Stimulated activated CD4-positive, alpha-beta T cell treated with anti-CD3 and anti-CD28 coated beads, Interleukin-4, amount 100 ng/mL, for 4 hours (primary cell): ENCODE measurements at regions not wholly inside any gene's neighbourhood (a gene's known extent, or its start where the extent isn't known, plus 50 kb on each side); places are given as distances from the start of the nearest gene placed in this dataset.

Experiments
- DNase-seq, 2 experiments: peaks; one replicate each; pipeline ENCODE4 v3.0.0-alpha.2; 2020

DNA sequence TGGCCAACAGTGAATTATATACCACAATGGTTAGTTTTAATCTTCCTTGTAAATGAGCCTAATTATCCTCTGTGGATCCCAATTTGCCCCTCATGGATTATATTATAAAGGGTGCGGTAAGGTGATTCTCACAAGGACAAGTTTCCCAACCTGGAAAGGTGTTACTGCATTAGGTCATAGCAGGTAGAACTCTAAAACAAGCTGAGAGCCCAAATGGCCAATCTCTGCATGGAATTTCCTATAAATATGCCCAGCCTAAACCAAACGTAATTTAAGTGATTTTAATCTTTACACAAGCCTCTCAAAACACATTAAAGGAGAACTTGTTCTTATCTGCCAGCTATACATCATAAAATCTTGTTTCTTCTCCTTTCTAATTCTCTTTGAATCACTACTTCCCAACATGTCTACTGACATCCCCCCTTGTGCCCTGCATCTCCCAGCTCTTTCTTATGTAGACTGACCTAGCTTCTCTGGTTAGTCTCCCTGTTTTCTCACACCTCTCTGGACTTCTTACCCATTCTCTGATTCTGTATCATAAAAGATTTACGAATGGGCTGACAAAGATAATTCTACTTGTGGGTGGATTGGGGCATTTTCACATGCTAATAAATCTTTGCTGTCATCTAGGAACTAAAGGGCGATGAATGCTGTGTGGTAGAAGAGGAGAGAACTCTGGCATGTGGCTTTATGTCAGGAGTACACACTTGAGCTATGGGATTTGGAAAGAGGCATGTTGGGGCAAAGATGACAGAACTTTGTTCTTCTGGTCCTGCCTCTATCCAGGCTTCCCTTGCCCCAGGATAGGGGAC is 94.3 kb upstream of the PGRMC2 start:
- no peak for DNase-seq

DNA sequence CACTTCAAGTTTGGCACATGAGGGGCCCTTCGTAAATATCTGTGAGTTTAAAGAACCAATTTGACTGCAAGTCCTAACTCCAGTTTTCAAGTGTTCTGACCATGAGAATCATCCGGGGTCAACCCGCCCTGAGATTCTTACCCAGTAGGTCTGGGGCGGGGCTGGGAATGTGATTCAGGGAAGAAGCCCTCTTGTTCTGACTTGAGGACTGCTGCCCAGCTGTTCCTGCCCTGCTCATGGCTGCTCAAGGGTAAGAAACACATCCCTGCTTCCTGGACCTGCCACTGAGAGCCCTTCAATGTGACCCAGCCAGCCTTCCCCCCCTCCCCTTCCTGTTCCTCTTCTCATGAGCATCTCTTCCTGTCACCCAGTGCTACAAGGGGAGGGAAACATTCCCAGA is 92.7 kb upstream of the PGRMC2 start:
- no peak for DNase-seq

DNA sequence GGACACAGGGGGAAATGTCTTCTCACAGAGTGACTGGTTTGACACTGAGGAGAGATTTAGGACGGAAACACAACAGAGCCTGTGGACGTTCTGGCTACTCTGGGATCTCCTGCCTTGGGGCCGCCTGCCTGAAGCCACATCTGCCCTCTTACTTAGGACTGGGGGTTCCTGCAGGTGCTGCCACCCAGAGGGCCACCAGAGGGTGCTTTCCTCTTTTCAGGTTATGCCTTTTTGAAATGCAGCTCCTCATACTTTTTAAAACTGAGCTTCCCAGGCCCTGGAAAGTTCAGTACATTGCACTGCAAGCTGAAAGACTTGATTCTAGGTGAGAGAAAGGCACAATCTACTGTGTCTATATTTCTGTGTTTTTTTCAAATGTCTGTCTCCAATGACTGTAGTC is 92.2 kb upstream of the PGRMC2 start:
- no peak for DNase-seq

DNA sequence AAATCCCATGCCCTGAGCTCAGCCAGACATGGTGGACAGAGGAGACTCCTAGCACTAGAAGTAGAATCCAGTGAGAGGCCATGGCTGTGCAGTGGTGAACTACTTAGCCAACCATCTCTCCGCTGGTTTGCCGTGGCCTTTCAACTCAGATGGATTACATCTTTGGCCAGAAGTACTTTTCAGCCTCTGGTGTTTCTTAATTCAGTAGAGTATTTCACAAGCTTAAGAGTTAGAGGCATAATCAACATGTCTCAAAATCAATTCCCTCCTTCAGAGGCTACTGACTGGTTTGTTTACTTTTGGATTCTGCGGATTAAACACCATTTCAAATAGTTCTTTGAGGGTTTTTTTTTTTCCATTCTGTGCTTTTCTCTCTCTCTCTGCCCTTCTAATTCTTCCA is 91.1 kb upstream of the PGRMC2 start:
- no peak for DNase-seq

DNA sequence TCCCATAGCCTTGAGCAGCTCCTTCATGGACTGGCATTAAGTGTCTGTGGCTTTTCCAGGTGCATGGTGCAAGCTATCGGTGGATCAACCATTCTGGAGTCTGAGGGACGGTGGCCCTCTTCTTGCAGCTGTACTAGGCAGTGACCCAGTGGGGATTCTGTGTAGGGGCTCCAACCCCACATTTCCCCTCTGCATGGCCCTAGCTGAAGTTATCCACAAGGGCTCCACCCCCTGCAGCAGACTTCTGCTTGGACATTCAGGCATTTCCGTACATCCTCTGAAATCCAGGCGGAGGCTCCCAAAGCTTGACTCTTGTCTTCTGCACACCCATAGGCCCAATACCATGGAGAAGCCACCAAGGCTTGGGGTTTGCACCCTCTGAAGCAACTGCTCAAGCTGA is 89.3 kb upstream of the PGRMC2 start:
- DNase-seq, result no peak

DNA sequence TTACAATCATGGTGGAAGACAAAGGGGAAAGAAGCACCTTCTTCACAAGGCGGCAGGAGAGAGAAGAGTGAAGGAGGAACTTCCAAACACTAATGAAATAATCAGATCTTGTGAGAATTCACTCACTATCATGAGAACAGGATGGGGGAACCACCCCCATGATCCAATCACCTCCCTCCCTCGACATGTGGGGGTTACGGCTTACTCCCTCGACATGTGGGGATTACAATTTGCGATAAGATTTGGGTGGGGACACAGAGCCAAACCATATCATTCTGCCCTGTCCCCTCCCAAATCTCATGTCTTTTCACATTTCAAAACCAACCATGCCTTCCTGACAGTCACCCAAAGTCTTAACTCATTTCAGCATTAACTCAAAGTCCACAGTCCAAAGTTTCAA is 88.7 kb upstream of the PGRMC2 start:
- no peak for DNase-seq

DNA sequence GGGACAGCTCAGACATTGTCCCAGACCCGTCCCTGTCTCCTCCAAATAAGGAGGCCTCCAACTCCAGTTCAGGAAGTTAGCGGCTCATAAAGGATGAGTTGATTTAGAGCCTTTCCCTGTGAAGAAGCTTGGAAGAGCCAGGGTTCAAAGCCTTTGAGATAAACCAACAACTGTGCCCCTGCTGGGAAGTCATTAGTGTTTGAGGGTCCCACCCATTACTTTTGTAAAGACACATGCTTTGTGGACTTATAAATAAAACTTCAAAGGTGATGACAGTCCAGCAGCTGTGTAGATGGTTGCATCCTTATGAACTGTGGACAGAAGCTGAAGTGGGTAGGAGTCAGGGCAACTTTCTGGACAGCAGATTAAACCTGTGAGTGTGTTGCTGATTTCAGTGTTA is 86.0 kb upstream of the PGRMC2 start:
- DNase-seq, result no peak

DNA sequence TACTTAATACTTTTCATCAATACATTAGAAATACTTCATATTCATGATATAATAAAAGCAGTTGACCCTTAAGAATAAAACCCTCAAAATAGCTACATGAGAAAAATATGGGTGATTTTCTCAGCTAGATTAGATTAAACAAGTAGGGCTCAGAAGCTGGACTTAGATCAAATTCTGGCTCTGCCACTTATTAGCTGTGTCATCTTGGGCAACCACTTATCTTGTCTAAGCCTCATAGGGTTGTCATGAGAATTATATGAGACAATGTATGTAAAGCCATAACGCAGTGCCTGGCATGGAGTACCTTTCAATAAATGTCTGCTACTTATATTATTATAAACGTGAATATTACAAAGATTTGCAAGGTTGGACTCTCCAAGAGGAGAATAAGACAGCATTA is 84.3 kb upstream of the PGRMC2 start:
- no peak for DNase-seq

DNA sequence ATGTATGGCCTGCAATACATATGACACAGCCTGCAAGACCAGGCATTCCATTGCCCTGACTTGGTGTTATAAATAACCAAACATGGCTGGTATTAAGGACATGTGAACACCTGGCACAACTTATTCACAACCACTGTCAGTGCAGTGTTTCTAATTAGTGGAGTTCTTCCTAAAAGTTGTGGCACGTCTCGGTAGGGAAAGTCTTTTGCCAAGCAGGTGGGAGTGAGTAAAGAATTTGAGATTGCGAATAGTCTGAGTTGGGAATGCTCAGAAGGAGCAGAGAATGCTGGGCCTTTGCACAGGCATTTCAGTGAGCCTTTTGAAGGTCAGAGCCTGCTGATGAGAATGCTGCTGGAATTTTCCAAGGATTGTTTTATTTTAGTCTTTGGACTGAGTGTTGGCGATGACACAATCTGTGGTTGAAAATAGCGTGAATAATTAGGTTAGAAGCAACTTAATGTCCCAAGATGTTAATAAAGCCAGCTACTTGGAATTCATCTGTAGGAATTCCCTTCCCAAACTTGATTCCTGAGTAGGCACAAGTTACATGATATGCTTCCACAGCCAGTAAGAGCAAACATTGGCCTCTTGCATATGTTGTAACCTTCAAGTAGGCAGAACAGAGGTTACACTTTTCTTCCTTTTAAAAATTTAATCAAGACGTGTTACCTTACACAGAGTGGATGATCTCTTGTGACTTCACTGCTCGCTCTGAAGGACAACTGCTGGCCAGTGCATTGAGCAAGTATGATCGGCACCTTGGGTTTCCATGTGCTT is 83.6 kb upstream of the PGRMC2 start:
- no peak for DNase-seq

DNA sequence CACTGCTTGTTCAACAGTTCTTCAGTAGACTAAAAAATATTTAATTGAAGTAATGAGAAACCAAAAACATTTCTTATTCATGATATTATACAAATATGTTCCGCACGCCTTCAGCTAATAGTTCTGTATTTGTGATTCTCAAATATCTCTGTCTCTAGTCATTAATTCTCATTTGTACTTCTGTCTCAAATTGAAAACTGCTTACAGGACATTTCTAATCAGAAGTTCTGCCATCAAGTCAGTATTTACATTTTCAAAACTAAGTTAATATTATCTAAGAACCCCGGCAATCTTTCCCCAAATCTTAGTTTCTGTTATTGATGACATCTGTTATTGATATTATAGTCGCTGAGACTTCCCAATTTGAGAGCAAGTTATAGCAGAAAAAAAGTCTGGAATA is 78.6 kb upstream of the PGRMC2 start:
- no peak for DNase-seq

DNA sequence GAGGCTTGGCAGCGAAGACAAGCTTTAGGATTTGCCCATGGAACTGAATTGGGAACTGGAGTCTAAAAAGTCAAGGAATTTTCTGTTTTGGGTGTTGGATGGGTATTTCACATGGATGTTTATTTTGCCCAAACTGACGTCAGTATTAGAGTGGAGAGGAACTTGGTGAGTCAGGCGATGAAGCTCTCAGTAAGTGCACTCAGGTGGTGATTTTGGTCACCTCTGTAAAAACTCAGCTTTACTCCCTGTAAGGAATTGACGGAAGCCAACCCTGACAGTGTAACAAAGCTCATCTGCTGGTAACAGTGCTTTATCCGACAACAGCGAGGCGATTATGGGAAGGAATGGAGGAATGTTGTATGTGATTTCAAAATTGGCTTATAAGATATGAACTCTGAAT is 77.0 kb upstream of the PGRMC2 start:
- no peak for DNase-seq

DNA sequence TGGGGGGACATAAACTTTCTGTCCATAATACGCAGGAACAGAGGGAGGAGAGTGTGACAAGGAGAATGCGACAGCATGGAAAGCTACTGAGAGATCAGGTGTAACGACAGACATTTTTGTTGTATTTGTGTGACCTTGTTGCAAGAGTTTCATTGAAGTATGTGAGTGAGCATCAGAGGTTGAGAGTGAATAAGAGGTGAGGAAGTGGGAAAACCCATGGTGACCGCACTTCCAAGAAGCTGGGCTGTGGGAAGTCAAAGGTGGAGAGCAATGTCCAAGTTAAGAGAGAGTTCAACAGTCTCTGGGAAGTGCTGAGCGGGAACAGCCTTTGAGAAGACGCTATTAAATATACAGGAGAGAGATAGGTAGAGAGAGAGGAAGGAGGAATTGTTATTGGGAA is 76.4 kb upstream of the PGRMC2 start:
- DNase-seq, result no peak

DNA sequence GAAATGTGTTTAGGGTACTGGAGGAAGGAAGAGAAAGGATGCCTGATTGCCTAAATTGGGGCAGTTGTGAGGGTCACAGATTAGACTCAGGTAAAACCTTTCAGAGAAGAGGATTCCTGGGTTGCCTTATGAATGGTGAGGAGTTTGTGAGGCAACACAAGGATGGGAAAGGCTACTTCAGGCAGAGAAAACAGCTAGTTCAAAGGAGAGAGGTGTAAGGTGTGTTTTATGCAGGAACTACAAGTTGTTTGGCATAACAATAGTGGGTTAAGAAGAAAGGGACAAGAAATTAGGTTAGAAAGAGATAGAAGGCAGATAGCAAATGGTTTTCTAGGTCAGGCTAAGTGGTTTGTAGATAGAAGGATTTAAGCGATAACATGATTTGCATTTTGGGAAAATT is 75.1 kb upstream of the PGRMC2 start:
- no peak for DNase-seq

DNA sequence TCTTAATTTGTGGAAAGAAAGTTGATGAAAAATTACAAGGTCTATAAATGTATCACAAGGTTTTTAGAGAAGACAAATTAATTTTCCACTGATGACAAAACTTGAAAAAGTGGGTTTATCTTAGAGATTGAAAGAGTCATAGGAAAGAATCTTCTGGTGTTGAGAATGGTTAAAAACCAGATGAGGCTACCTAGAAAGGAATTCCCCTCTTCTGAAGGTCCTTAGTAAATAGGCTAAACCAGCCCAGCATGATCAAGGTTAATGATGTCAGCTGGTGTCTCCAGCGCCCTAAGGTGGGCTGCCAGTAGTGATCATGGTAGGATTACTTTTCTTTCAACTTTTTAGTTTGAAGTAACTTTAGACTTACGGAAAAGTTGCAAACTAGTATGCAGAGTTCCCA is 71.8 kb upstream of the PGRMC2 start:
- DNase-seq, result no peak

DNA sequence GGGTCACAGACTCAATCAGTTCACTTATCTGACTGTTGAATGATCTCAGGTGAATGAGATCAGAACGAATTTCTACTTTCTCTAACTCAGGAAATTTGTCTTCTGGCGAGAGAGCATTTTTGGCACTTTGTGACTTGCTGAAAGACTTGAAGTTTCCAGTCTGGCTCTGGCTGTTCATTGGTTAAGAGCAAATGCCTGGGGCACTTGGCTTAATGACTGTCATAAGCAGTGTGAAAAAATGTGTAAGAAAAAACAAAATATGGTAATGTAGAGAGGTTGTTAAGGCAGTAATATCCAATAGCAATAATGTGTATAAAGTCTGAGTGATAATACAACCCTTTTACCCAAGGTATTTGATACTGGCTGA is 71.3 kb upstream of the PGRMC2 start:
- DNase-seq, result no peak

DNA sequence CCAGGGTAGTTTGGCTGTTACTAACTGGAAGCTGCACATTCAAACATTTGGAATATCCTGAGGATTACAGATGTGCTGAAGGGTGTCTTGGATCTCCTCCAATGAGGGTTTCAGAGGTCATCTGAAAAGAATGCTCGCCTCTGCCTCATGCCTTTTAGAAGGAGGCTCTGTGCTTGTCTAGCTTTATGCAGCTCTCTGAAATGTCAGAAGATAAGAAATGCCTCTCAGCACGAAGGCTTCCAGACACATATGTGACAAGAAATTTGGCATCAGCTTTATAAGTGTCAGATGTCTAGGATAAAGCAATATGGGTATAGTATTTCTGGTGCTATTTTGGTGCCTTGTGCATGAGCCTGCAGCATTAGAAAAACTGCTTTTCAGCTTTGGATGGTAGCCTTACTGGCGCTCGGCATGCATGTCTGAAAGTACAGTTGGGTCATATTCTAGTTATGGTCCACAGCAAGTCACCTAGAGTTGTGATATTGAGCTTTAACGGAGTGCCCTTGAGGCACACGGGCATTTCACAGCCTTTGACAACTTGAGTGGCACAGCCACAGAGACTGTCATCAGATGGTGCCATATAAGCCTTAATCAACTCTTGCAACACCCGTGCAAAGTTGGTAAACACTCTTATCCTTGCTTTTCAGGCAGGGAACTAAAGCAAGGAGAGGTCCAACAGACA is 70.8 kb upstream of the PGRMC2 start:
- DNase-seq, result no peak

DNA sequence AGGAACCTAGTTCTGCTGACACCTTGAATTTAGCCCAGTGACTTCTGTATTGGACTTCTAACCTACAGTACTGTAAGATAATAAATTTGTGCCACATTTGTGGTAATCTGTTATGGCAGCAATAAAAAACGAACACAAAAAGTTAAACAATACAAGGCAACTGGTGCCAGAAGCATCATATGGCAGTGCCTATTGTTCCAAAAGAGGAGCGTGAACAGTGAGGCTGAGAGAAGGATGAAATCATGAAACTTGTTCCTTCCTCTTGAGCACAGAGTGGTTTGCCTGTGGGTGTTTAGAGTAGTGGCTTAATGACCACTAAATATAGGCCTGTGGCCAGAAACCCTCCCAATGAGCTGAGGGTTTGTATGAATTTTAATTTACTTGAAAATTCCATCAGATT is 69.7 kb upstream of the PGRMC2 start:
- DNase-seq, result no peak

DNA sequence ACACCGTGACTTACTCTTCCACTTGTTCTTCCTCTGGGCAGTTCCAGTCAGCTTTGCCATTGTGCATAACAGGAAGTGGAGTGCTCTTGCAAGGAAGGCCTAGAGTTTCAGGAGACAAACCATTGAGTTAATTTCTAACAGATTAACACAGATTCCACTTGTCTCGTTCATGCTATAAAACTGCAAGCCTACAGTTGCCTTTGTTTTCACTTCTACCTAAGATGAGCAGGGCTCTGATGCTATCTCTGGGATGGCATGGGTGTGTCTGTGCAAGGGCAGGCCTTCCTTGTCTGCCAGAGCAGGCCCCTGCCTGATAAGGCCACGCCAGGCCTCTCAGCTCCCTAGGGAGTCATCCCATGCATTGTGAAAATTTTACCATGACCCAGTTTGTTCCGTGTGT is 67.7 kb upstream of the PGRMC2 start:
- no peak for DNase-seq

DNA sequence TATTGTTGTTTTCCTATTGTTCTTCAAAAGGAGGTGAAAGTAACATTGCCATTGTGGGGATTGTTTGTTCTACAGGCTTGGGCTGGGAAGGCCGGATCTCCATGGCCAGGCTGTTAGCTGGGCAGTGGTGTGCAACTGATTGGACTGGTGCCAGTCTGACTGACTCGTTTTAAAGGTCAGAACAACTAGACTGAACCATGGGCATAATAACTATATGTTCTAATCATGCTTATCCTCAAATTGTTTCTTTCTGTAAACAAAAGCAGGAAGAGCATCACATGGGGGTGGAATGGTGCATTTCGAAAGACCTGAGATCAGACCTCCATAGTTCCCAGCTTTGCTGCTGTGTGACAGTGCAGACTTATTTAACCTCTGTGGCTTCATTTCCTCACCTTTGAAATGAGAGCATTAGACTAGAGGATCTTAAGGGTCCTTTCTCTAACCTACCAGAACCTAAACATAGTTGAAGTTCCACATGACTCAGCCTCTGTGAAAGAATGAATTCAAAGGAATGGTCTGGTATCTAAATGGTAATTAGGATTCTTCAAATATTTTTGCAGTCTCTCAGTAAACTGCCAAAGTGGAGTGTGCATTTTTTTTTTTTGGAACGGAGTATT is 66.7 kb upstream of the PGRMC2 start:
- DNase-seq, result no peak

DNA sequence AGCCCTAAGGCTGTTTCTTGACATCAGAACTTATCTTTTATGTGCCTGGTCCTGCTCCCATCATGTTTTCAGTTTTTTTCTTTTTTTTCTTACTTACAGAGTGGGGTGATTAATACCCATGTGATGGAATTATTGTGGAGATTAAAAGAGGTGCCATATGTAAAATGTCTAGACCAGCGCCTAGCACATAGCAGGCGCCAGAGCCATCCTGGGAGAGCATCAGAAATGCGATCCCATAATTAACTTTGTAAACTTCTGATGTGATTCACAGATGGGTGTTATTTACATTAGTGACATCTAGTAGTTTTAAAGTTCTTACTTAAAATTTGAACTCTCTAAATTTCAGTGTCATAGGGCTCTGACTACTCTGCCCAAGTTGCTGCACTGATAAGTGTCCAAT is 66.2 kb upstream of the PGRMC2 start:
- DNase-seq, result no peak

DNA sequence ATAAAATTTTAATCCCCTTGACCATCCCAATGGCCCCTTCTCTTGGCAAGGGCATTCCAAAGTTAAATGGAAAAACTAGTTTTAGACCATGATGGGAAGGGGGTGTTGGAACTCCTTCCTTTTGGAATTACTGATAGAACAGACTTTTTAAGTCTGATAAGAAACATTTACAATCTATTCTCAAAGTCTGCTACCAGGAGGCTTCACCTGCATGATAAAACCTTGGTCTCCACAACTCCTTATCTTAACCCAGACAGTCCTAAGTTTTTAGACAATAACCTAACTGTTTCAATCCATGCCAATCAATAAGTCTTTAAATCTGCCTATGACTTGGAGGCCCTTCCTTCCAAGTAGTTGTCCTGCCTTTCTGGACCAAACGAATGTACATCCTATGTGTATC is 63.9 kb upstream of the PGRMC2 start:
- DNase-seq, result no peak

DNA sequence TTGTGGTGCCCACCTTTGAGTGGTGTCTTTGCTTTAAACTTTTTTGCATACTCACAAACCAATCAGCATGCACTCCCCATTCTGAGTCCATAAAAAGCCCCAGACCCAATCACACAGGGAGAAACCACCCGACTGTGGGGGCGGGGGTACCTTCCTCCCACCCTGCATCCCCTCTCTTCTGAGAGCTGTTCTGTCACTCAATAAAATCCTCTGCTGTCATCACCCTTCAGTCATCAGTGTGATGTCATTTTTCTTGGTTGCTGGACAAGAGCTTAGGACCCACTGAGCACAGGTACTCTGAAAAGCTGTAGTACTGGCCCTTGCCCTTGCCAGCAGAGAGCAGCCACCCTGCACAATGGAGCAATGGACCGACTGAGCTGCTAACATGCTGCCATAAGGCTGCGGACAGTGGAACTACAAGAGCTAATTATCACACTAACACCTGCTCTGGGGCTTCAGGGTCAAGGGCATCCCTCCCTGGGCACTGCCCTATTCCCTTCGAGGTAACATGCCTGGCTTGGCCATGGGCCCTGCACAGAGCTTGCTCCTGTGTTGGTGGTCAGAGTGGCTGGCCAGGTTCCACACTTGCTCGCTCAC is 62.9 kb upstream of the PGRMC2 start:
- no peak for DNase-seq

DNA sequence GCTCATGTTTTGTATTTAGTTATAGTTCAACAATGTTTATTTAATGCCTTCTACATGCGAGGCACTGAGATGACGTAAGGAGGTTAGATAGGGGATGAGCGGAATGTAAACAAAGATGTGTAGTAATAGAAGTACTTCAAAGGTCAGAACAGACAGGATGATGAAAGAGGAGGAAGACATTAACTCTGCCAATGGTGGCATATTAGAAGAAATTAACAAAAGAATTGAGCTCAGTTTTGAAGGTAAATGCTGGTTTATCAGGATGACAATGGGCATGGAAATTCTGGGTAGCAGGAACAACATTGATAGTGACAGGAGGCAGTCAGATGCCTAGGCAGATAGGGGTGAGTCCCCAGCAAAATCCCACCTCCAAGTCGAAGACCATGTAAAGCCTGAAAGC is 62.3 kb upstream of the PGRMC2 start:
- DNase-seq, result no peak
